Amniotic epithelial cell (primary cell): ENCODE measurements at regions not wholly inside any gene's neighbourhood (a gene's known extent, or its start where the extent isn't known, plus 50 kb on each side); places are given as distances from the start of the nearest gene placed in this dataset.
"Not testable (repeated sequence)": the region's sequence is repeated elsewhere in the genome, so short reads cannot be mapped to it uniquely, and the experiment has no call there.

Experiments used
- DNase-seq: peaks from one replicate; pipeline ENCODE4 v3.0.0-alpha.2; 2010; ENCODE audit warnings: low read depth

- no peak for DNase-seq
These were observed 135.2 kb upstream of the KRR1 start for GRCh38 chr12:75646329-75647210.

GRCh38 chr12:75644472-75645072, 133.2 kb upstream of the KRR1 start:
- DNase-seq, result no peak

GRCh38 chr12:75643119-75643518, 131.7 kb upstream of the KRR1 start:
- peak; percentile 60 for DNase-seq

- no peak for DNase-seq
These were observed 130.8 kb upstream of the KRR1 start for GRCh38 chr12:75642226-75642625.

GRCh38 chr12:75641031-75641780, 129.8 kb upstream of the KRR1 start:
- peak; percentile 95 for DNase-seq

- DNase-seq, result no peak
These were observed 127.4 kb upstream of the KRR1 start for GRCh38 chr12:75638792-75639191.

GRCh38 chr12:75636607-75637006, 125.2 kb upstream of the KRR1 start:
- no peak for DNase-seq

GRCh38 chr12:75635606-75636444, 124.4 kb upstream of the KRR1 start:
- DNase-seq, result peak; percentile 97

GRCh38 chr12:75634244-75635222, 123.1 kb upstream of the KRR1 start:
- peak; percentile 41 for DNase-seq

GRCh38 chr12:75633789-75634188, 122.4 kb upstream of the KRR1 start:
- DNase-seq, result no peak

GRCh38 chr12:75632442-75632841, 121.0 kb upstream of the KRR1 start:
- no peak for DNase-seq

- no peak for DNase-seq
These were observed 120.4 kb upstream of the KRR1 start for GRCh38 chr12:75631831-75632230.

GRCh38 chr12:75630091-75630490, 118.7 kb upstream of the KRR1 start:
- no peak for DNase-seq

GRCh38 chr12:75628916-75629315, 117.5 kb upstream of the KRR1 start:
- DNase-seq, result no peak

GRCh38 chr12:75628511-75628910, 117.1 kb upstream of the KRR1 start:
- no peak for DNase-seq

GRCh38 chr12:75623631-75624154, 112.3 kb upstream of the KRR1 start:
- peak; percentile 59 for DNase-seq

- no peak for DNase-seq
These were observed 111.1 kb upstream of the KRR1 start for GRCh38 chr12:75622492-75622891.

- not testable (repeated sequence) for DNase-seq
These were observed 103.0 kb upstream of the KRR1 start for GRCh38 chr12:75614396-75614795.

GRCh38 chr12:75613981-75614380, 102.6 kb upstream of the KRR1 start:
- peak; percentile 5 for DNase-seq

GRCh38 chr12:75611041-75611440, 99.6 kb upstream of the KRR1 start:
- no peak for DNase-seq
